Hepatocyte (in vitro differentiated cells): ENCODE measurements at regions not wholly inside any gene's neighbourhood (a gene's known extent, or its start where the extent isn't known, plus 50 kb on each side); places are given as distances from the start of the nearest gene placed in this dataset.
A peak's percentile ranks its signal among the peaks of the same experiment; 100 is the strongest.

Source experiments
- DNase-seq: peaks from one replicate; pipeline ENCODE4 v3.0.0-alpha.2; 2016; ENCODE audit warnings: low spot score
- H2AFZ ChIP-seq: fragments of 200-600 bp; sonication (generic); 2 replicates; pipeline ENCODE4 v1.6.0; 2016; ENCODE audit warnings: antibody characterized with exemption, mild to moderate bottlenecking
- H3K27ac ChIP-seq: fragments of 200-600 bp; sonication (generic); 2 replicates; pipeline ENCODE4 v1.5.1; 2016; ENCODE audit warnings: mild to moderate bottlenecking
- H3K27me3 ChIP-seq: fragments of 200-600 bp; sonication (generic); 2 replicates; pipeline ENCODE4 v1.6.1; 2016
- H3K36me3 ChIP-seq: fragments of 200-600 bp; sonication (generic); replicated peaks from 2 replicates; pipeline ENCODE4 v1.5.1; 2016; ENCODE audit warnings: low read depth; ENCODE audit not compliant: insufficient read depth
- H3K4me1 ChIP-seq: fragments of 200-600 bp; sonication (generic); 2 replicates; pipeline ENCODE4 v1.5.1; 2016; ENCODE audit warnings: mild to moderate bottlenecking, moderate library complexity; ENCODE audit not compliant: insufficient read depth
- H3K4me2 ChIP-seq: fragments of 200-600 bp; sonication (generic); 2 replicates; pipeline ENCODE4 v1.6.0; 2016
- H3K4me3 ChIP-seq: fragments of 200-600 bp; sonication (generic); 2 replicates; pipeline ENCODE4 v1.5.1; 2016; ENCODE audit warnings: mild to moderate bottlenecking
- H3K79me2 ChIP-seq: fragments of 200-600 bp; sonication (generic); 2 replicates; pipeline ENCODE4 v1.6.0; 2017; ENCODE audit warnings: mild to moderate bottlenecking
- H3K9me2 ChIP-seq: fragments of 200-600 bp; sonication (generic); replicated peaks from 2 replicates; pipeline ENCODE4 v1.6.0; 2017; ENCODE audit warnings: mild to moderate bottlenecking; ENCODE audit not compliant: insufficient read depth
- H3K9me3 ChIP-seq: fragments of 200-600 bp; sonication (generic); 2 replicates; pipeline ENCODE4 v1.5.1; 2016; ENCODE audit warnings: low read depth, mild to moderate bottlenecking
- H4K20me1 ChIP-seq: fragments of 200-600 bp; sonication (generic); 2 replicates; pipeline ENCODE4 v1.6.0; 2016; ENCODE audit warnings: mild to moderate bottlenecking; ENCODE audit not compliant: insufficient read depth, poor library complexity, severe bottlenecking
- CTCF ChIP-seq: fragments of 200-600 bp; sonication (generic); IDR thresholded peaks from 2 replicates; pipeline ENCODE4 v1.5.1; 2016; ENCODE audit warnings: antibody characterized with exemption, mild to moderate bottlenecking; ENCODE audit not compliant: poor library complexity
- EZH2 ChIP-seq: fragments of 200-600 bp; sonication (generic); IDR thresholded peaks from 2 replicates; pipeline ENCODE4 v1.6.1; 2016; ENCODE audit warnings: antibody characterized with exemption, mild to moderate bottlenecking, borderline replicate concordance
- EZH2phosphoT487 ChIP-seq: fragments of 200-600 bp; sonication (generic); IDR thresholded peaks from one replicate; pipeline ENCODE4 v1.6.1; 2018; ENCODE audit warnings: antibody characterized with exemption, mild to moderate bottlenecking, low read depth, moderate library complexity; ENCODE audit not compliant: unreplicated experiment, severe bottlenecking
- WGBS: methylation state at CpG from one replicate; pipeline ENCODE4 v1.1.6; 2016; ENCODE audit warnings: low lambda C conversion rate; ENCODE audit errors: missing lambda C conversion rate; 5-methylcytosine and 5-hydroxymethylcytosine counted together

- H3K9me2 ChIP-seq, result no peaks in the 10 kb centered on the region
- no peak overlapping the region for H2AFZ ChIP-seq
- no peak overlapping the region for H3K4me3 ChIP-seq
- no peak overlapping the region for H3K27ac ChIP-seq
- no peaks in the 10 kb centered on the region for H3K36me3 ChIP-seq
- peaks cover 79% of the 10 kb centered on the region for H3K79me2 ChIP-seq
- H3K27me3 ChIP-seq, result no peaks in the 10 kb centered on the region
- WGBS, result 100% methylated on average over 1 of the region's 1 CpG
- no peaks in the 10 kb centered on the region for H3K9me3 ChIP-seq
- H4K20me1 ChIP-seq, result peaks cover 5% of the 10 kb centered on the region
- no peak for TF ChIP-seq EZH2phosphoT487
- no peak for TF ChIP-seq EZH2
- TF ChIP-seq CTCF, result no peak
- no peak for DNase-seq
- H3K4me2 ChIP-seq, result no peak overlapping the region
- peaks cover 9% of the 10 kb centered on the region for H3K4me1 ChIP-seq
Measured at GRCh38 chr1:232533328-232533727, 96.6 kb downstream of the SIPA1L2 start.

GRCh38 chr1:232532901-232533300, 97.0 kb downstream of the SIPA1L2 start:
- no peak overlapping the region for H3K4me2 ChIP-seq
- no peak overlapping the region for H3K4me3 ChIP-seq
- DNase-seq, result no peak
- TF ChIP-seq EZH2phosphoT487, result no peak
- TF ChIP-seq EZH2, result no peak
- no peak for TF ChIP-seq CTCF
- no peaks in the 10 kb centered on the region for H3K9me3 ChIP-seq
- H3K9me2 ChIP-seq, result no peaks in the 10 kb centered on the region
- no peak overlapping the region for H2AFZ ChIP-seq
- H3K36me3 ChIP-seq, result no peaks in the 10 kb centered on the region
- H3K79me2 ChIP-seq, result peaks cover 80% of the 10 kb centered on the region
- no peaks in the 10 kb centered on the region for H3K27me3 ChIP-seq
- peaks cover 9% of the 10 kb centered on the region for H3K4me1 ChIP-seq
- H3K27ac ChIP-seq, result no peak overlapping the region
- peaks cover 5% of the 10 kb centered on the region for H4K20me1 ChIP-seq
- 93% methylated on average over 2 of the region's 2 CpGs for WGBS

GRCh38 chr1:232531291-232531690, 98.6 kb downstream of the SIPA1L2 start:
- no peak overlapping the region for H2AFZ ChIP-seq
- H3K4me2 ChIP-seq, result no peak overlapping the region
- no peak for TF ChIP-seq EZH2phosphoT487
- TF ChIP-seq CTCF, result no peak
- H3K4me3 ChIP-seq, result no peak overlapping the region
- no peaks in the 10 kb centered on the region for H3K27me3 ChIP-seq
- H3K27ac ChIP-seq, result no peak overlapping the region
- no peaks in the 10 kb centered on the region for H3K9me3 ChIP-seq
- WGBS, result 97% methylated on average over 3 of the region's 3 CpGs
- no peak for DNase-seq
- peaks cover 5% of the 10 kb centered on the region for H4K20me1 ChIP-seq
- H3K9me2 ChIP-seq, result no peaks in the 10 kb centered on the region
- H3K79me2 ChIP-seq, result peaks cover 78% of the 10 kb centered on the region
- H3K36me3 ChIP-seq, result no peaks in the 10 kb centered on the region
- H3K4me1 ChIP-seq, result peaks cover 9% of the 10 kb centered on the region

- H3K79me2 ChIP-seq, result peaks cover 77% of the 10 kb centered on the region
Measured at GRCh38 chr1:232529747-232530146, 100.2 kb downstream of the SIPA1L2 start.

More at GRCh38 chr1:232529747-232530146, 100.2 kb downstream of the SIPA1L2 start:
- H2AFZ ChIP-seq, result no peak overlapping the region
- no peak for TF ChIP-seq EZH2
- TF ChIP-seq CTCF, result no peak
- no peak for TF ChIP-seq EZH2phosphoT487
- H4K20me1 ChIP-seq, result peaks cover 8% of the 10 kb centered on the region
- H3K9me3 ChIP-seq, result no peaks in the 10 kb centered on the region
- DNase-seq, result peak; percentile 42
- no peak overlapping the region for H3K4me3 ChIP-seq
- H3K9me2 ChIP-seq, result no peaks in the 10 kb centered on the region
- no peak overlapping the region for H3K4me2 ChIP-seq
- no peaks in the 10 kb centered on the region for H3K27me3 ChIP-seq
- H3K27ac ChIP-seq, result peak overlapping the region; percentile 17
- WGBS, result 91% methylated on average over 2 of the region's 2 CpGs
- H3K36me3 ChIP-seq, result no peaks in the 10 kb centered on the region
- H3K4me1 ChIP-seq, result peaks cover 5% of the 10 kb centered on the region
